Activated naive CD4-positive, alpha-beta T cell treated with anti-CD3 and anti-CD28 coated beads, Interleukin-2, amount 50 U/mL, for 72 hours (primary cell): ENCODE measurements at regions not wholly inside any gene's neighbourhood (a gene's known extent, or its start where the extent isn't known, plus 50 kb on each side); places are given as distances from the start of the nearest gene placed in this dataset.
"Not testable (repeated sequence)": the region's sequence is repeated elsewhere in the genome, so short reads cannot be mapped to it uniquely, and the experiment has no call there.

Source experiments
- ATAC-seq, 2 donors: fragments of 150-1000 bp; cut with Tn5 transposase; 2 replicates each; pipeline ENCODE4 v1.10.0; 2021; ENCODE audit warnings: mild to moderate bottlenecking in 2 of 2, moderate library complexity in 2 of 2
- DNase-seq, 2 donors: peaks; one replicate each; pipeline ENCODE4 v3.0.0; 2021 to 2022; ENCODE audit warnings: low spot score in 2 of 2
- H3K27ac Mint-ChIP-seq, 2 donors: one replicate each; pipeline ENCODE4 v1.8.0; 2022; ENCODE audit warnings: mild to moderate bottlenecking in 2 of 2, mixed read lengths in 2 of 2
- H3K36me3 Mint-ChIP-seq, 2 donors: one replicate each; pipeline ENCODE4 v1.8.0; 2022; ENCODE audit warnings: mixed read lengths in 2 of 2
- H3K9me3 Mint-ChIP-seq, 2 donors: one replicate each; pipeline ENCODE4 v1.8.0; 2022; ENCODE audit warnings: mixed read lengths in 2 of 2

- H3K27ac Mint-ChIP-seq, result no peak overlapping the region
- H3K9me3 Mint-ChIP-seq, result peaks cover 1 to 3% of the 10 kb centered on the region in 2 donors
- H3K36me3 Mint-ChIP-seq, result no peaks in the 10 kb centered on the region
- DNase-seq (no peak), ATAC-seq (no peak)
Measured at GRCh38 chrY:16601626-16602025, 1278.4 kb downstream of the CDY2B start.

DNA sequence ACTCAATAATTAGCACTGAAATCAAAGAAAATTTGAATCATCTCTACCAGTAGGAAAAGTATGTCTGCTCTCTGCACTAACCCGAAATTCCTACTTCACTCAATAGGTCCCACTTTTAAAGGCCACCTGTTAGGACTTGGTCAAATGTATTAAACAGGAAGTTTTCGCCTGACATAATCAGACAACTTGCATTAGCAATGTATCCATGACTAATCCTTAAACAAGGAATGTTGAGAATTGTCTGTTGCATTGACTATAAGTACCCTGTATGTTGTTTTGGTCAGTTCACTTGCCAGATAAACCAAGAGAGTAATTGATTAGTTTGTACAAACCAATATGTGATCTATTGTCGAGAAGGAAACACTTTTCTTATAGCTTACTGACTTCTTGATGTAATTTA lies 1308.0 kb downstream of the CDY2B start:
- H3K36me3 Mint-ChIP-seq, result no peaks in the 10 kb centered on the region
- ATAC-seq (no peak), DNase-seq (no peak)
- no peak overlapping the region for H3K27ac Mint-ChIP-seq
- no peaks in the 10 kb centered on the region for H3K9me3 Mint-ChIP-seq

DNA sequence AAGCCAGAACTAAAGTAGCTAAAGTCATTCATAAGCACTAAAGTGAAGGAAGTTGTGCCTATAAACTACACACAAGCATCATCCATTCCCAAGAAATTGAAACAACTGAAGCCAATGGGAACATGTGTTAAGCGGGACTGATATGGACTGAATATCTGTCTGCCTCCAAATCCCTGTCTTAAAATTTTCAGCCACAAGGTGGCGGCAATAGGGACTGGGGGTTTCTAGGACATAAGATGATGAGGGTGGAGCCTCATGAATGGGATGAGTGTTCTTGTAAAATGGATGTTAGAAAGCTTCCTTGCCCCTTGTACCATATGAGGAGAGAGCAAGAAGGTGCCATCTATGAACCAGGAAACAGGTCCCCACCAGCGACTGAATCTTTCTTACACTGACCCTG lies 1317.5 kb downstream of the CDY2B start:
- no peaks in the 10 kb centered on the region for H3K36me3 Mint-ChIP-seq
- DNase-seq, result peak in 1 of 2 donors; percentile 1
- peaks cover 0 to 7% of the 10 kb centered on the region in 2 donors for H3K9me3 Mint-ChIP-seq
- no peak overlapping the region for H3K27ac Mint-ChIP-seq
- ATAC-seq, result no peak

DNA sequence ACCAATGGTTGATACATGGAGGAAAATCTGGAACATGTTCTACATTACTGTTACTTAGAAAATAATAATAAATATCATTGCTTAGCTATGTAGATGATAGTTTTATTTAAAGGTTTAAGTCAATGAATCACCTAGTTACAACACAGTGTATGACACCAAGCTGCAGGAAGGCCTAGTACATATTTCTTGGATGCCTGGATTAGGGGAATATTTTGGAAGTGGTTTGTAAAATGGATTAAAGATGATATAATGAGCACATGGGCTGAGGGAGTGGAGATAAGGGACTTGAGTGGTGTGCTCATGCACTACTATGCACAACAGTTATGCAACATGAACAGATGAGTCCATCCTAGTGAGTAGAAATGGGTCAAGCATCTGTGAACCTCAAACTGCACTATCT lies 1358.0 kb downstream of the CDY2B start:
- ATAC-seq (no peak), DNase-seq (no peak)
- no peaks in the 10 kb centered on the region for H3K36me3 Mint-ChIP-seq
- H3K27ac Mint-ChIP-seq, result no peak overlapping the region
- H3K9me3 Mint-ChIP-seq, result peaks cover 3 to 4% of the 10 kb centered on the region in 2 donors

DNA sequence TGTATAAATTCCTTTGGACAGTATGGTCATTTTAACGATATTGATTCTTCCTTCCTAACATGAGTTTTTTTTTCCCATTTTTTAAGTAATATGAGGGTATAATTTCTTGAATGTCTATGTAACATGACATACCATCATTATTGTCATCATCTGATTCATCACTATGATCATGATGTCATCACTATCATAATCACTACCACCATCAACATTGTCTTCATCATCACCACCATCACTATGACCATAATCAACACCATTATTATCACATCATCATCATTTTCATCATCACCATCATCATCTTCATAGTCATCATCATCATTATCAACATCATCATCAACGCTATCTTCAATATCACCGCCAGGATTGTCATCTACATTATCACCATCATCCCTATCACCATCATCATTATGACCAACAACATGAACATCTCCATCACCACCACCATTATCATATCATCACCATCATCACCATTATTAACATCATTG lies 1377.2 kb downstream of the CDY2B start:
- no peak for ATAC-seq
- Mint-ChIP-seq H3K36me3 (no peaks in the 10 kb centered on the region), H3K27ac (no peak overlapping the region)

GRCh38 chrY:16490706-16491105 lies 1389.3 kb downstream of the CDY2B start:
- H3K27ac Mint-ChIP-seq, result no peak overlapping the region
- no peak for ATAC-seq
- H3K9me3 Mint-ChIP-seq, result peaks cover 13 to 14% of the 10 kb centered on the region in 2 donors
- DNase-seq, result no peak
- peaks cover 0 to 5% of the 10 kb centered on the region in 2 donors for H3K36me3 Mint-ChIP-seq

More for the DNA sequence above, 1377.2 kb downstream of the CDY2B start:
- H3K9me3 Mint-ChIP-seq, result peaks cover 6% of the 10 kb centered on the region in 2 donors
- no peak for DNase-seq

DNA sequence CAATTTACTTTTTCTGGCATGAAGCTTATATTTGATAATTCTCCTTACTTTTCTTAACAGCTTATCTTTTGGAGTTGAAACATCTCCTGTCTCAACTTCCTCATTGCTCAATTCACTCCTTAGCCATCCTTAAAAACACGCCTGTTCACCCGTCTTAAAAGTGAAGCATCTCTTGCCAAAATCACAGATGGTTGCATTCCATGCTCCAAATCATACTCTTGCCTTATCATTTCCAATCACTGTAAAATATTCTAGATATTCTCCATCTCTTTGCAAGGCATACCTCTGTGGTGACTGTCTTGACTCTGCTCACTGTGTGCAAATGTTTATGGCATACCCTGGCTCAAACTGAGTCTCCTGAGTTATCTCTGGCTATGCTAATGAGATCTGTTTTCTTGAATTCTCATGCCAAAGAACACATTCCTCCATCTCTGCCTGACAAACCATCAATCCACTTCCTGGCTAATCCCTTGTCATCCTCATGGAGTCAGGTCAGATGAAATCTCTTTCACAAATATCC lies 1393.3 kb downstream of the CDY2B start:
- Mint-ChIP-seq H3K36me3 (peaks cover 0 to 5% of the 10 kb centered on the region in 2 donors), H3K27ac (no peak overlapping the region), H3K9me3 (peaks cover 22% of the 10 kb centered on the region in 2 donors)
- no peak for DNase-seq
- no peak for ATAC-seq

DNA sequence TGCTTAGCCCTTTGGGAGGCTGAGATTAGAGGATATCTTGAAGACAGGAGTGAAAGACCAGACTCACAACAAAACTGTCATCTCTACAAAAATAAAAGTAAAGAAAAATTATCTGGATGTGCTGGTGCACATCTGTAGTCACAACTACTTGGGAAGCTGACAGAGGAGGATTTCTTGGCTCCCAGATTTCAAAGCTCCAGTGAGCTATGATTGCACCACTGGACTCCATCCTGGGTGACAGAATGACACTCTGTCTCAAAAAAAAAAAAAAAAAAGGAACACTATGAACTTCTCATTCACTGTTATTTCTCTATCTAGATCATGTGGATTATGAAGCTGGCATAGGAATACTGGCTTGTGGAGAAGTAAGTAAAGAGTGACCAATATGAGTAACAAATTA lies 1400.0 kb downstream of the CDY2B start:
- peaks cover 9% of the 10 kb centered on the region in 2 donors for H3K9me3 Mint-ChIP-seq
- ATAC-seq, result no peak
- H3K27ac Mint-ChIP-seq, result no peak overlapping the region
- no peak for DNase-seq
- H3K36me3 Mint-ChIP-seq, result no peaks in the 10 kb centered on the region

GRCh38 chrY:16474053-16474452 lies 1406.0 kb downstream of the CDY2B start:
- no peaks in the 10 kb centered on the region for H3K36me3 Mint-ChIP-seq
- ATAC-seq (no peak), DNase-seq (no peak)
- H3K27ac Mint-ChIP-seq, result no peak overlapping the region
- H3K9me3 Mint-ChIP-seq, result peaks cover 5% of the 10 kb centered on the region in 2 donors

GRCh38 chrY:16454799-16455198 lies 1425.2 kb downstream of the CDY2B start:
- DNase-seq (no peak), ATAC-seq (no peak)
- peaks cover 0 to 2% of the 10 kb centered on the region in 2 donors for H3K9me3 Mint-ChIP-seq
- H3K27ac Mint-ChIP-seq, result no peak overlapping the region
- no peaks in the 10 kb centered on the region for H3K36me3 Mint-ChIP-seq

DNA sequence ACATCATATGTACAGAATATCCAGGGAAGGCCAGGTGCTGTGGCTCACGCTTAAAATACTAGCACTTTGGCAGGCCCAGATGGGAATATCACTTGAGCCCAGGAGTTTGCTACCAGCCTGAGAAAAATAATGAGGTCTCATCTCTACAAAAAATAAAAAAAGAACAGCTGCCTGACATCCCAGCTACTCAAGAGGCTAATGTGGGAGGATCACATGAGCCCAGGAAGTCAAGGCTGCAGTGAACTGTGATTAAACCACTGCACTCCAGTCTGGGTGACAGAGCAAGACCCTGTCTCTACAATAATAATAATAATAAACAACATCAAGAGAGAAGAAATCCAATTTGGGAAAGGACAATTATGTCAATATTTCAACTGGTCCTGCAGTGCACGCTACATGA lies 1433.9 kb downstream of the CDY2B start:
- ATAC-seq, result no peak

DNA sequence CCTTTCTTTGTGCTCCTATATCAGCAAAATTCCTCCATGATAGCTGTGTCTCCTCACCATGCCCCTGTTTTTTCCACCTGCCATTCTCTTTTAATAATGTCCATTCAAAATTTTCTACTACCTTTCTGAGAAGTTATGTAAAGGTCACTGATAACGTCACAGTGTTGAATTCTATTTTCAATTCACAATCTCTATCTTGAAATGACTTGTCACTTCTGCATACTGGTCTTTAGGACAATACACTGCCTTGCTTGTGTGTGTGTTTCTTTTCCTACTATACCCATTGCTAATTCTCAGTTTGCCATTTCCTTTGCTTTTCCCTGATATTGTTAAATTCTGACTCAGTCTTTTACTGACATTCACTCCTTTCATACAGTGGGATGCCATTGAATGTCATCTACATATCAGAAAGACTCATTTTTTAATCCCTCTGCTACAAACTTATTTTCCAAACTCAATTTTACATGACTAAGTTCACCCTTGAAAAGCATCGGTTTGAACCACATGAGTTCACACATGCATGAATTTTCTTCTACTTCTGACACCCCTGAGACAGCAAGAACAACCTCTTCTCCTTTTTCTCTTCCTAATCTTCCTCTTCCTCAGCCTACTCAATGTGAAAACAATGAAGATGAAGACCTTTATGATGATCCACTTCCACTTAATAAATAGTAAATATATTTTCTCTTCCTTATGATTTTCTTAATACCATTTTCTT lies 1470.7 kb downstream of the CDY2B start:
- H3K36me3 Mint-ChIP-seq, ATAC-seq, DNase-seq, H3K9me3 Mint-ChIP-seq, H3K27ac Mint-ChIP-seq: not testable (repeated sequence)

More for the DNA sequence above, 1433.9 kb downstream of the CDY2B start:
- Mint-ChIP-seq H3K9me3 (no peaks in the 10 kb centered on the region), H3K36me3 (no peaks in the 10 kb centered on the region), H3K27ac (no peak overlapping the region)
- no peak for DNase-seq

DNA sequence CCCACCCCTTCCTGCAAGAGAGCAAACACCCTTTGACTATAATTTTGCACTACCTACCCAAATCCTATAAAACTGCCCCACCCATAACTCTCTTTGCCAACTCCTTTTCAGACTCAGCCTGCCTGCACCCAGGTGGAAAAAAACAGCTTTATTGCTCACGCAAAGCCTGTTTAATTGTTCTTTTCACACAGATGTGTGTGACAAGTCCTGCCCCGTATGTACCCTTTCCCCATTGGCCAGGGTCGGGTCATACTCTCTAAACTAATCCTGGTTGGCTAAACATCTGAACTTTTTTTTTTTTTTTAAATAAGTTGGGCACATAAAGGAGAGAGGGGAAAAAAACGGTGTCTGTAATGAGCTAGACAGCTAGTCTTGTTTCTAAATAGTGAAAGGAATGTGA lies 1500.6 kb downstream of the CDY2B start:
- H3K36me3 Mint-ChIP-seq, H3K27ac Mint-ChIP-seq, DNase-seq, ATAC-seq, H3K9me3 Mint-ChIP-seq: not testable (repeated sequence)

DNA sequence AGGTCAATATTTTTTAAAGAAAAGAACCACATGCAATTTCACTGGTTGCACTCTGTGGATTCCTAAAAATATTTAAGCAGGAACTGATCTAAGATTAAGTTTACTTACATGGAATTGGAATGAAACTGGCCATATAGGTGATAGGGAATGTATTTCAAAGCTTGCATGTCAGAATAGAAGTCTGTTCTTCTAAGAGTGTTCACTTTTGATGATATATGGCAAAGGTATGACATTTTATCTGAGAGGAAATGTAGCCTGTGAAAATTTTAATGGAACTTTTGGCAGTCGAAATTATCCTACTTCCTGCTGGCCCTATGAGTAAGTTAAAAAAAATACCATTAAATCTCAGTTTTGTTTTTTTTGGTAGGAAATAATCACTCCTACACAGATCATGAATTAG lies 1538.4 kb downstream of the CDY2B start:
- not testable (repeated sequence) for ATAC-seq, H3K36me3 Mint-ChIP-seq, H3K27ac Mint-ChIP-seq, H3K9me3 Mint-ChIP-seq, DNase-seq

GRCh38 chrY:16330032-16330758 lies 1549.8 kb downstream of the CDY2B start:
- H3K36me3 Mint-ChIP-seq, H3K9me3 Mint-ChIP-seq, H3K27ac Mint-ChIP-seq, DNase-seq, ATAC-seq: not testable (repeated sequence)

- DNase-seq, H3K9me3 Mint-ChIP-seq, H3K36me3 Mint-ChIP-seq, H3K27ac Mint-ChIP-seq, ATAC-seq: not testable (repeated sequence)
Measured at GRCh38 chrY:16329135-16329820, 1550.7 kb downstream of the CDY2B start.
